ENCODE measurements at regions not wholly inside any gene's neighbourhood (a gene's known extent, or its start where the extent isn't known, plus 50 kb on each side); places are given as distances from the start of the nearest gene placed in this dataset.

GRCh38 chr3:55413236-55413635 lies 73.9 kb downstream of the WNT5A start:
- DNase-seq = no peak

DNA sequence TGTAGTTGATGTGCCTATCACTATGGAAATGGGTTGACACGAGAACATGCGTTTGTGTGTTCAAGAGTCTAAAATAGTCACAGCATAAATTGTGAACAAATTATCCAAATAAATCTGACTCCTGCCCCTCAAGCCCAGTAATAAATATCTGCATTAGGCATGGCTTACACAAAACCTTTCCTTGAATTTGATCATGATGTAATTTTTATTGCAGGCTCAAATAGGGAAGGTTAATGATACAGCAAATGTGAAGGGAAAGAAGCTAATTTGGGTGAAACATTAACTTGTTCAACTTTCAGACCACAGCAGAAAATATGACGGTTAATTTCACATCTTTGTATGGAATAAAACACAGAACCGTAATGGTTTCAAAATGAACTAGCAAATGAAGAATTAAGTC lies 74.6 kb downstream of the WNT5A start:
- DNase-seq = no peak

GRCh38 chr3:55409806-55410205 lies 77.3 kb downstream of the WNT5A start:
- no peak for DNase-seq

DNA sequence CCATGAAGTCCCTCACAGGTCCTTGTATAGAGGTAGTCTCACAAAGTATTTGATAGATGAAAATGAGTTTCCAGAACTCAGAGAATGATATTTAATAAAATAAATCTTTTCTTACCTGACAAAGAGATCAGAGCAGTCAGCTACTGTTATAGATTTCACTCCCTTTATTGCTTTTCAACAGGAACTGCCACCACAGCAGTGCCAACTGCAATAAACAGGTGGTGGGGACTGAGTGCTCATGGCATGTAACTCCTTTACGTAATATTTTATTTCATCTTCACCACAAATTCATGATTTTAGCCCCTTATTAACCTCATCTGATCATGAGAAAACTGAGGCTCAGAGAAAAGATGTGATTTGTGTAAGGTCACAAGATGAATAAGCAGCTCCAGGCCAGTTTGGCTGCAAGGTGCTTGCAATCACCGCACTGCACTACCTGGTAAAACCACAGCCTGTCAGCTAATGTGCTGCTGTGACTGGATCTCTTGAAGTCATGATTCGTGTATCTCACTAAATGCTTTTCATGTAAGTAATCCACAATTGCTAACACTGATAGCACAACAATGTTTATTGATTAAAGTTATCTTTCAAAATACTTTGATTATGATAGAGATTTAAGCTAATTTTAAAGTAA lies 78.8 kb downstream of the WNT5A start:
- no peak for DNase-seq

DNA sequence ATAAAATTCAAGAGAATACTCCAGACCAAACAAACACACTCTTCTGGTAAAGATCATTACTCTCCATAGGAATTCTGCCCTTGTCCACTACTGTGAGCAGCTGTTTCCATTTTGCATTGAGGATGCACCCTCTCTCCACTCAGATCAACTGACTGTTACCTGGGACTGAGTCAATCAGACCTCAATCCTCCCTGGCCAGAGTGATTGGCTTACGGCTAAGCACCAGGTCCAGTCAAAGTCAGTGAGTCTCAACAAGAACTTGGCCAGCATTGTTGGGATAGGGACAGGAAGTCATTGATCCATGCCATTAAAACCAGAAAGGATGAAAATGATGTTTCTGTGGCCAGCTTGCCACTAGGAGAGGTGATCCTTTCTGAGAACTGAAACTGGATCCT lies 79.7 kb downstream of the WNT5A start:
- DNase-seq = no peak

DNA sequence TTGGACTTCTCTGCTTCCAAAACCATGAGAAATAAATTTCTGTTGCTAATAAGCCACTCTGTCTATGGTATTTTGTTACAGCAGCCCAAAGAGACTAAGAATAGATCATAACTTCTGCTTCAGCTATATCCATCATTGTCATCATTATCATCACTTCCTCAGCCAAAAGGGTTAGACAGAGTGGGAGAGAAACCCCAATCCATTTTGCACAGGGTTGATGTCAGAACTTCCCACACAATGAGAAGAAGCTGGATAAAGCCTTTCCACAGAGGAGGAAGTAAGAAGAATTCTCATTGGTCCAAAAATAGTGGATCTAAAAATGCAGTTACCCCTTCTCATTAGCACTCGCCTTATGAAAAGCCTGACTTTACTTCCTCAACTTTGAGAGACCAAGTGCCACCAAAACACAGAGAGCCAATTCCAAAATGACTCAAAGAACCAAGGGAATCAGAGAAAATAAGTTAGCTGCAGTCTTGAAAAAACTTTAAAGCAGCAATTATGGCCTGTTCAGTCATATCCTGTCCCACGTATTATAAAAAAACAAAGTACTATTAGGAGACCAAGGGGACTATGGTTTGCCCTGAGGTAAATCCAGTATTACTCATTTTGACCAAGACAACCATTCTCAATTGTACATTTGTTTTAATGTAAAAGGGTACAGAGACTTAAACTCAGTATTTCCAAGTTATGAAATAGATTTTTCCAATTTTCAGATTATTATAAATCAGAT lies 80.2 kb downstream of the WNT5A start:
- DNase-seq = no peak

DNA sequence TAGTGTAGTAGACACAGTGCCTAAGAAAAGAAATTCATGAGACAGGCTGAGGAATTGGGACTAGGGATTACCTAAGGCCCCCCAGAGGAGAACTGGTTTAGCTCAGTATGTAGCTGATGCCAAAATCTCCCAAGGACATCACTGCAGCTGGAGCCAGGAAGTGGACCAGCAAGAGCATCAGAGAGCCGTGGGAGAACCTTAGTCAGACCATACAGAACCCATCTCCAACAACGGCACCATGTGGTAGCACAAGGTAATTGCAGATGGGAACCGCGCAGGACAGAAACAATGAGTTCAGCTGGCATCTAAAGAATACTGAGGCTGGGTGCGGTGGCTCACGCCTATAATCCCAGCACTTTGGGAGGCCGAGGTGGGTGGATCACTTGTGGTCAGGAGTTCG lies 81.7 kb downstream of the WNT5A start:
- DNase-seq = no peak

GRCh38 chr3:55402886-55403609 lies 84.1 kb downstream of the WNT5A start:
- no peak for DNase-seq

DNA sequence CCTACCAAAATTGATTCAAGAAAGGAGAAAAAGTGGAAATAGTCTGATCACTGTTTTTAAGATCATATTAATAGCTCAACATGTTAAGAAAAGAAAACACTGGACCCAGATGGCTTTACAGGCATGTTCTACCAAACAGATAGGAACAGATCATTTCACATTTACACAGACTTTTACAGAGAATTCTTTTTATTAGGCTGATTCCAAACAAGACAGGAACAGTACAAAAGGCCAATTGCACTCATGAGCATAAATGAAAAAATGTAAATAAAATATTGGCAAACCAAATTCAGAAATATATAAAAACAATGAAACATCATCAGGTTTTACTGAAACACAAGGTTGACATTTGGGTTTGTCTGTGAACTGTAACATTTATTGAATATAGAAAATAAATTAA lies 106.5 kb downstream of the WNT5A start:
- DNase-seq = no peak

DNA sequence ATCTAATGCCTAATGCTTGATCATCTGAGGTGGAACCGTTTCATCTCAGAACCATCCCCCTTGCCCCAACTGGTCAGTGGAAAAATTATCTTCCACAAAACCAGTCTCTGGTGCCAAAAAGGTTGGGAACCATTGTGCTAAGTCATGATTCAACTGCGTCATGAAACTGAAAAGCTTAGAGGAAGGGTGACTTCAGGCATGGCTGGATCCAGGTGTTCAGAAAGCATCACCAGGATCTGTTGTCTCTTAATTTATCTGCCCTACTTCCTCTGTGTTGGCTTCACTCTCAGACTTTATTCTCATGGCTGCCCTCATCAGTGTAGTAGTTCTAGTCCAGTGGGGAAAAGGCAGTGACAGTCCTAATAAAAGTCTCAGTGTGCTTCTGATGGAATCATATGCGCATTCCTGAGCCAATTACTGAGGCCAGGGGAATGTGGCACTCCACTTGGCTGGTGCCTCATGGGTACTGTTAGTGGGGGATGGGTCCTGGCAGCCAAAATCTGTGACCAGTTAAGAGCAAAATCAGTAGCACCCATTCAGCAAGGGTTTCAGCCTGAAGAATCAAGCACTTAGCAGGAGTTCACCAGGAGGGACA lies 110.3 kb downstream of the WNT5A start:
- DNase-seq = no peak

DNA sequence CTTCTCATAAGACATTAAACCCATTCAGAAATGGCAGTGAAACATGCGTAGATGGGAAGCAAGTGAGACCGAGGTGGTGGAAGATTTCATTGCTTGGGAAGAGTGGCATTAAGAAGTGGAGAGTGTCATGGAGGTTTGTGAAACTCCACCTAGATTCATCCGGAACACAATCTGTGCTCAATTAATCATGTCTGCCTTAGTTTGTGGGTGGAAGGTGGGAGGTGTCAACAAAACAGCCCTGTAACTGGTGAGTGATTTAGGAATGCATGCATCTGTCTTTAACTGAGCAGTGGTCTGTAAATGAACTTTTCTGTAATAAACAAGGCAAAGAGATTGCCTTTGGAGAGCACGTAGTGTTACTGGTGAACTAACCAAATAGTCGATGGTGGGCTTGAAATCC lies 113.7 kb downstream of the WNT5A start:
- no peak for DNase-seq

- DNase-seq = no peak
Measured at GRCh38 chr3:55370272-55370671, 116.8 kb downstream of the WNT5A start.

DNA sequence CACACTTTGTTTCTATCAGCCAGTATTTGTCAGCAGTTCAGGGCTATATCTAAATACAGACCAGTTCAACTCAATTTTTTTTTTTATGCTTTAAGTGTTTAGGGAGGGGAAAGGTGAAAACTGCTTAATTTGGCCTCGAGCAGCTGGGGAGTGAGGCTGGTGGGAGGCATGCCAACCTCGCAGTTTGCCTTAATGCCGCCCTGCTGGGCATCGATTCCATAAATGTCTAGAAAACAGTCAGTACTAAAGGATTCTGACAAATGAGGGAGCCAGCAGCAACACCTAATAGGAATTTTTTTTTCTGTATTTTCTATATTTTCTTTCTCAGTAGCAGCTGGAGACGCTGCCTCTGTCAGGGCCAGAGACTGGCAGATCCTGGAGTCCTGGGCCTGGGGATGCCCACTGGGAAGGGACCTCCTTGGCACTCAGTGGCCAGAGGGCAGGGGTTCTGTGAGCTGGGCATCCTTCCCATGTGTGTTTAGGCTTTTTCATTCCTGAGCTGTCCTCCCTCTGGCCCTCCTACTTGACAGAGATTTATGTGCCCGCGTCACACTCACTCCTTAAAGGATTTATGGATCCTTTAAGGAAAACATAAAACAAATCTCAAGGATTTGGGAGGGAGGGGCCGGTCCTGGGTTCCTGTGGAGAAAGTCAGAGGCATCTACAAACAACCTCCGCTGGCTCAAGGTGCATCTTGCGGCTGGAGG lies 117.8 kb downstream of the WNT5A start:
- no peak for DNase-seq

- DNase-seq = no peak
Measured at GRCh38 chr3:55368366-55368765, 118.7 kb downstream of the WNT5A start.

DNA sequence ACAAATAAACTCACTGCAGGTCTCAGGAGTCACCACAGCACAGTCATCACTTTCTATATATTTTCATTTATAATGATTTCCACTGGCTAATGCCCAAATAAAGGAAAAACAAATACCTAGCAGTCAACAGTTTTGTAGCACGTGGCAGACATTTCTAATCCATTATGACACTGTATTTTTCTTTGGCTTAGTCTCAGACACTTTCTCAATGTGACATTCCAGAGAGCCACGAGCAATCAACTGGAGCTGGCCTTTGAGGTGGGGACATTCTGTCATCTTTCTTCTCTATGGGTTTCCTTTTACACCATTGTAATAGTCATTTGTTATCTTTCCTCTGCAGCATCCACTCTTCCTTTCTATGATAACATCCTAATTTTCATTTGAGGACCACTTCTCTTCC lies 119.7 kb downstream of the WNT5A start:
- DNase-seq = no peak

DNA sequence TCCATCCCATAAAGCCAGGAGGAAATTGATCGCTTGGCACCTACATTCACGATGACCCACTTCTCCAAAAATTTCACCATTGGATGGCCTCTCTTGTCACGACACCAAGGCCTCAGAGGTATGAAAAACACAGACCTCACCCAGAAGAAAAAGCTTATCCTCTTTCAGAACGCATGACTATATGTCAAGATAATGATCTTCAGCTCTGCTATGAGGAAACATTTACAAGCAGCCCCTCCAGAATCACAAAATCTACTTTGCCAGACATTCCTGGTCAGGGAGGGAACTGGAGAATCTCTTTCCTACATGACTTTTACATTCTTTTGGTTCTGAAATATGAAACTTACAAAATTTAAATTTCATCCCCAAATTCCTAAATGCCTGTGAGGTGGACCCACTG lies 122.7 kb downstream of the WNT5A start:
- no peak for DNase-seq

GRCh38 chr3:55362210-55362960 lies 124.7 kb downstream of the WNT5A start:
- DNase-seq = no peak

GRCh38 chr3:55357796-55358195 lies 129.3 kb downstream of the WNT5A start:
- DNase-seq = no peak

- no peak for DNase-seq
Measured at GRCh38 chr3:55352668-55353067, 134.4 kb downstream of the WNT5A start.

DNA sequence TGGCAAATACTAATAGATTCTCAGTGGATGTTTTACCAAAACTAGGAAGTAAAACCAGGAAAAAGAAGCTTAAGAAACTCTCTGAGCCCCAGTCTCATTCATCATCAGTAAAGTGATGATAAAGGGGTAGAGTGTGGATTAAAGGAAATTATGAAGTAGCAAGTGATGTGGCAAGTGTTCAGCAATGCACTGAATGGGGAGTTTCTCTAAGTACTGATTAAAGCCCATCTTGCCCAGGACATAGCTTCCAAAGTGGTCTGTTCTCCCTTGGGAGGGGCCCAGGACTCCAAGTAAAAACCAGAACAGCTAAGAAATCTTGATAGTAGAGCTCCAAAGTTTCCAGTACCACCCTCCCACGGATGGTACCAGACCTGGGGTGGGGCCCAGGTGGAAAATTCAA lies 137.3 kb downstream of the WNT5A start:
- no peak for DNase-seq
